GM12874 (cell line): ENCODE measurements at regions not wholly inside any gene's neighbourhood (a gene's known extent, or its start where the extent isn't known, plus 50 kb on each side); places are given as distances from the start of the nearest gene placed in this dataset.

Source experiments
- CTCF ChIP-seq: IDR thresholded peaks from 2 replicates; pipeline ENCODE4 v1.5.1; 2011; ENCODE audit warnings: low read depth, mild to moderate bottlenecking, control low read depth, low read length, moderate library complexity; ENCODE audit not compliant: insufficient read depth

- no peak for TF ChIP-seq CTCF
Observed at GRCh38 chr13:72100339-72100738, 233.3 kb upstream of the DACH1 start.

- TF ChIP-seq CTCF = no peak
Observed at GRCh38 chr13:72097568-72097967, 230.6 kb upstream of the DACH1 start.

- TF ChIP-seq CTCF = no peak
Observed at GRCh38 chr13:72093262-72093661, 226.3 kb upstream of the DACH1 start.

- no peak for TF ChIP-seq CTCF
Observed at GRCh38 chr13:72074663-72075062, 207.7 kb upstream of the DACH1 start.

- no peak for TF ChIP-seq CTCF
Observed at GRCh38 chr13:72072261-72072660, 205.3 kb upstream of the DACH1 start.

GRCh38 chr13:72071713-72072112, 204.7 kb upstream of the DACH1 start:
- TF ChIP-seq CTCF = no peak

GRCh38 chr13:72062566-72062965, 195.6 kb upstream of the DACH1 start:
- TF ChIP-seq CTCF = no peak

GRCh38 chr13:72061613-72062012, 194.6 kb upstream of the DACH1 start:
- no peak for TF ChIP-seq CTCF
